H9 (cell line): ENCODE measurements at regions not wholly inside any gene's neighbourhood (a gene's known extent, or its start where the extent isn't known, plus 50 kb on each side); places are given as distances from the start of the nearest gene placed in this dataset.

ENCODE experiments used
- DNase-seq: peaks from one replicate; pipeline ENCODE4 v3.0.0-alpha.2; 2017
- H2AFZ ChIP-seq: one replicate; pipeline ENCODE4 v1.6.1; 2013; ENCODE audit warnings: mild to moderate bottlenecking, low read length, control low read depth, moderate library complexity
- H2AK5ac ChIP-seq: 2 replicates; pipeline ENCODE4 v1.6.1; 2013; ENCODE audit warnings: low read length, control low read depth, mixed read lengths; ENCODE audit not compliant: insufficient read length
- H2BK120ac ChIP-seq: one replicate; pipeline ENCODE4 v1.6.1; 2013; ENCODE audit warnings: low read depth, mild to moderate bottlenecking, low read length, control low read depth, inconsistent platforms; ENCODE audit not compliant: poor library complexity, severe bottlenecking
- H2BK12ac ChIP-seq: 2 replicates; pipeline ENCODE4 v1.6.1; 2013; ENCODE audit warnings: low read length, control low read depth, mixed read lengths, low read depth; ENCODE audit not compliant: insufficient read length
- H2BK15ac ChIP-seq: 2 replicates; pipeline ENCODE4 v1.6.1; 2013; ENCODE audit warnings: low read depth, low read length, control low read depth
- H2BK20ac ChIP-seq: one replicate; pipeline ENCODE4 v1.6.1; 2013; ENCODE audit warnings: low read depth, mild to moderate bottlenecking, low read length, control low read depth, inconsistent platforms; ENCODE audit not compliant: poor library complexity, severe bottlenecking
- H2BK5ac ChIP-seq: 2 replicates; pipeline ENCODE4 v1.6.1; 2013; ENCODE audit warnings: low read length, control low read depth, mixed read lengths; ENCODE audit not compliant: insufficient read length
- H3K14ac ChIP-seq: 2 replicates; pipeline ENCODE4 v1.6.1; 2013; ENCODE audit warnings: low read length, control low read depth; ENCODE audit not compliant: insufficient read depth
- H3K18ac ChIP-seq: 2 replicates; pipeline ENCODE4 v1.6.1; 2013; ENCODE audit warnings: low read depth, mild to moderate bottlenecking, mixed read lengths, low read length, control low read depth; ENCODE audit not compliant: insufficient read length
- H3K23ac ChIP-seq: 2 replicates; pipeline ENCODE4 v1.6.1; 2013; ENCODE audit warnings: low read length, control low read depth, mixed read lengths, low read depth; ENCODE audit not compliant: insufficient read length
- H3K23me2 ChIP-seq: 2 replicates; pipeline ENCODE4 v1.6.1; 2013; ENCODE audit warnings: low read depth, mild to moderate bottlenecking, mixed read lengths, low read length, control low read depth; ENCODE audit not compliant: insufficient read length, poor library complexity, severe bottlenecking
- H3K27ac ChIP-seq: 2 replicates; pipeline ENCODE4 v1.5.1; 2013; ENCODE audit warnings: low read length, control low read depth, mixed read lengths, low read depth; ENCODE audit not compliant: insufficient read length
- H3K27me3 ChIP-seq: 2 replicates; pipeline ENCODE4 v1.6.1; 2013; ENCODE audit warnings: low read length, control low read depth, inconsistent platforms; ENCODE audit not compliant: insufficient read depth
- H3K4ac ChIP-seq: 2 replicates; pipeline ENCODE4 v1.6.1; 2013; ENCODE audit warnings: low read depth, mild to moderate bottlenecking, control low read depth, inconsistent platforms, low read length, moderate library complexity
- H3K4me1 ChIP-seq: 2 replicates; pipeline ENCODE4 v1.6.1; 2013; ENCODE audit warnings: low read length, control low read depth, inconsistent platforms; ENCODE audit not compliant: insufficient read depth
- H3K4me2 ChIP-seq: 2 replicates; pipeline ENCODE4 v1.6.1; 2013; ENCODE audit warnings: low read length, control low read depth, mixed read lengths; ENCODE audit not compliant: insufficient read length, insufficient read depth
- H3K56ac ChIP-seq: 2 replicates; pipeline ENCODE4 v1.6.1; 2013; ENCODE audit warnings: low read depth, mild to moderate bottlenecking, mixed read lengths, low read length, control low read depth; ENCODE audit not compliant: insufficient read length
- H3K79me1 ChIP-seq: 2 replicates; pipeline ENCODE4 v1.6.1; 2013; ENCODE audit warnings: low read depth, mild to moderate bottlenecking, moderate library complexity, low read length, control low read depth, inconsistent platforms; ENCODE audit not compliant: insufficient read depth, poor library complexity, severe bottlenecking
- H3K79me2 ChIP-seq: 2 replicates; pipeline ENCODE4 v1.6.1; 2013; ENCODE audit warnings: low read length, control low read depth, inconsistent platforms; ENCODE audit not compliant: insufficient read depth
- H3K9ac ChIP-seq: 2 replicates; pipeline ENCODE4 v1.6.1; 2013; ENCODE audit warnings: low read length, control low read depth, mixed read lengths; ENCODE audit not compliant: insufficient read length; ENCODE audit errors: extremely low read depth
- H3K9me3 ChIP-seq: one replicate; pipeline ENCODE4 v1.6.1; 2013; ENCODE audit warnings: low read depth, low read length, inconsistent platforms; ENCODE audit not compliant: control insufficient read depth
- H3T11ph ChIP-seq: one replicate; pipeline ENCODE4 v1.6.1; 2013; ENCODE audit warnings: mild to moderate bottlenecking, low read length, control low read depth, inconsistent platforms
- H4K20me1 ChIP-seq: one replicate; pipeline ENCODE4 v1.6.1; 2013; ENCODE audit not compliant: control insufficient read depth, insufficient read length, insufficient read depth
- H4K5ac ChIP-seq: 2 replicates; pipeline ENCODE4 v1.6.1; 2013; ENCODE audit warnings: low read depth, mild to moderate bottlenecking, mixed read lengths, low read length, control low read depth; ENCODE audit not compliant: insufficient read length
- H4K8ac ChIP-seq: replicated peaks from 2 replicates; pipeline ENCODE4 v1.6.1; 2013; ENCODE audit warnings: low read length, control low read depth, mixed read lengths, low read depth; ENCODE audit not compliant: insufficient read length
- H4K91ac ChIP-seq: 2 replicates; pipeline ENCODE4 v1.6.1; 2013; ENCODE audit warnings: low read depth, mild to moderate bottlenecking, moderate library complexity, mixed read lengths, low read length, control low read depth; ENCODE audit not compliant: insufficient read length
- H3K27ac Mint-ChIP-seq, 3 experiments: 2 replicates in 2 of 3; 3 replicates in 1 of 3; pipeline ENCODE4 v1.8.0; 2020 to 2021; ENCODE audit warnings: mixed read lengths in 3 of 3, mild to moderate bottlenecking in 1 of 3, moderate library complexity in 1 of 3
- H3K27me3 Mint-ChIP-seq: 2 replicates; pipeline ENCODE4 v1.8.0; 2021; ENCODE audit warnings: low read depth, mild to moderate bottlenecking, moderate library complexity, mixed read lengths
- H3K36me3 Mint-ChIP-seq, 3 experiments: 2 replicates in 2 of 3; 3 replicates in 1 of 3; pipeline ENCODE4 v1.8.0; 2020 to 2021; ENCODE audit warnings: low read depth in 3 of 3, mixed read lengths in 3 of 3; ENCODE audit not compliant: insufficient read depth in 1 of 3
- H3K4me1 Mint-ChIP-seq, 2 experiments: 2 replicates each; pipeline ENCODE4 v1.8.0; 2020; ENCODE audit warnings: mixed read lengths in 2 of 2
- H3K4me3 Mint-ChIP-seq, 2 experiments: 2 replicates in 1 of 2; 3 replicates in 1 of 2; pipeline ENCODE4 v1.8.0; 2020 to 2021; ENCODE audit warnings: mild to moderate bottlenecking in 2 of 2, mixed read lengths in 2 of 2, moderate library complexity in 1 of 2
- H3K9me3 Mint-ChIP-seq, 2 experiments: 2 replicates in 1 of 2; 3 replicates in 1 of 2; pipeline ENCODE4 v1.8.0; 2020; ENCODE audit warnings: mild to moderate bottlenecking in 2 of 2, mixed read lengths in 2 of 2, moderate library complexity in 1 of 2
- WGBS: extraction: QIAGEN DNeasy Blood & Tissue Kit; methylation state at CpG from one replicate; pipeline ENCODE4 v1.1.7; 2013; ENCODE audit warnings: missing lambda C conversion rate, low lambda C conversion rate, mixed read lengths; ENCODE audit not compliant: insufficient read length; ENCODE audit errors: extremely low coverage; 5-methylcytosine and 5-hydroxymethylcytosine counted together
- TF ChIP-seq, protein P1 (sequence below): fragments of 200-600 bp; sonication (generic); conservative IDR thresholded peaks from 3 replicates; pipeline ENCODE4 v1.8.0; 2021; ENCODE audit warnings: antibody characterized with exemption, mild to moderate bottlenecking

DNA sequence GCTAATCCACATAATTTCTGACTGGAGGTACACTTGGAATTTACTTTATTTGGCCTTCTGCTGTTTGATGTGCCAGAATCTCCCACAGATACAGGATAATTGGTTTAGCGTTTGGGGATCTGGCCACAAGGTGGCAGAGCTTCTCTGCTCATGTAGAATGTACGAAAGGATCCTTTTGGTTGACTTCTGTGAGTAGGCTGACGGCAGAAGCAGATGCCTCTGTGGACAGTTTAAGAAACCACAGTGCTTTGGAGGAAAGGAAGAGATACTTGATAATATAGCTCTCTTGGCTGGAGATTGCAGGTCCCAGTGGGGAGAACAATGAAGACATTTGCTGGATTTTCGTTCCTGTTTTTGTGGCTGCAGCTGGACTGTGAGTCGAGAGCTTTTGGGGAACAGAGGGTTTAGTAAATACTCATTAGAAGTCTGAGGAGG, 75.3 kb upstream of the OR4E1 start:
- no peak overlapping the region for H2AFZ ChIP-seq
- H3K27ac ChIP-seq = no peak overlapping the region
- no peaks in the 10 kb centered on the region for H3K27me3 ChIP-seq
- H4K8ac ChIP-seq = no peak overlapping the region
- DNase-seq = peak; percentile 62
- Mint-ChIP-seq H3K27ac (no peak overlapping the region), H3K4me3 (no peak overlapping the region), H3K27me3 (peaks cover 11% of the 10 kb centered on the region), H3K36me3 (no peaks in the 10 kb centered on the region), H3K4me1 (peaks cover 2 to 4% of the 10 kb centered on the region in 2 experiments; a peak in 3 of 4 replicates), H3K9me3 (no peaks in the 10 kb centered on the region)
- H2BK12ac ChIP-seq = no peak overlapping the region
- H3K79me2 ChIP-seq = no peaks in the 10 kb centered on the region
- TF ChIP-seq, protein P1, sequence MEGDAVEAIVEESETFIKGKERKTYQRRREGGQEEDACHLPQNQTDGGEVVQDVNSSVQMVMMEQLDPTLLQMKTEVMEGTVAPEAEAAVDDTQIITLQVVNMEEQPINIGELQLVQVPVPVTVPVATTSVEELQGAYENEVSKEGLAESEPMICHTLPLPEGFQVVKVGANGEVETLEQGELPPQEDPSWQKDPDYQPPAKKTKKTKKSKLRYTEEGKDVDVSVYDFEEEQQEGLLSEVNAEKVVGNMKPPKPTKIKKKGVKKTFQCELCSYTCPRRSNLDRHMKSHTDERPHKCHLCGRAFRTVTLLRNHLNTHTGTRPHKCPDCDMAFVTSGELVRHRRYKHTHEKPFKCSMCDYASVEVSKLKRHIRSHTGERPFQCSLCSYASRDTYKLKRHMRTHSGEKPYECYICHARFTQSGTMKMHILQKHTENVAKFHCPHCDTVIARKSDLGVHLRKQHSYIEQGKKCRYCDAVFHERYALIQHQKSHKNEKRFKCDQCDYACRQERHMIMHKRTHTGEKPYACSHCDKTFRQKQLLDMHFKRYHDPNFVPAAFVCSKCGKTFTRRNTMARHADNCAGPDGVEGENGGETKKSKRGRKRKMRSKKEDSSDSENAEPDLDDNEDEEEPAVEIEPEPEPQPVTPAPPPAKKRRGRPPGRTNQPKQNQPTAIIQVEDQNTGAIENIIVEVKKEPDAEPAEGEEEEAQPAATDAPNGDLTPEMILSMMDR = peak; percentile 87
- no CpG with 5 or more reads among the region's 5 CpGs for WGBS
- H3K4ac ChIP-seq = no peak overlapping the region
- no peak overlapping the region for H2BK5ac ChIP-seq
- H3K4me1 ChIP-seq = no peaks in the 10 kb centered on the region
- H2BK20ac ChIP-seq = no peak overlapping the region
- no peak overlapping the region for H4K91ac ChIP-seq
- H3K4me2 ChIP-seq = no peak overlapping the region
- H2AK5ac ChIP-seq = no peak overlapping the region
- no peaks in the 10 kb centered on the region for H3K9me3 ChIP-seq
- H3K14ac ChIP-seq = no peak overlapping the region
- H4K5ac ChIP-seq = no peak overlapping the region
- H3K79me1 ChIP-seq = no peaks in the 10 kb centered on the region
- H3K23me2 ChIP-seq = no peaks in the 10 kb centered on the region
- H3K56ac ChIP-seq = no peak overlapping the region
- H3K18ac ChIP-seq = no peak overlapping the region
- H2BK120ac ChIP-seq = no peak overlapping the region
- H3K9ac ChIP-seq = no peak overlapping the region
- H4K20me1 ChIP-seq = no peaks in the 10 kb centered on the region
- no peak overlapping the region for H2BK15ac ChIP-seq
- no peak overlapping the region for H3K23ac ChIP-seq
- no peak overlapping the region for H3T11ph ChIP-seq
